NCI-H345 (cell line): ENCODE measurements at regions not wholly inside any gene's neighbourhood (a gene's known extent, or its start where the extent isn't known, plus 50 kb on each side); places are given as distances from the start of the nearest gene placed in this dataset.
"Not testable (repeated sequence)": the region's sequence is repeated elsewhere in the genome, so short reads cannot be mapped to it uniquely, and the experiment has no call there.

Experiments used
- DNase-seq: peaks from one replicate; lab custom pipeline; 2025; lab: John Stamatoyannopoulos, UW

DNA sequence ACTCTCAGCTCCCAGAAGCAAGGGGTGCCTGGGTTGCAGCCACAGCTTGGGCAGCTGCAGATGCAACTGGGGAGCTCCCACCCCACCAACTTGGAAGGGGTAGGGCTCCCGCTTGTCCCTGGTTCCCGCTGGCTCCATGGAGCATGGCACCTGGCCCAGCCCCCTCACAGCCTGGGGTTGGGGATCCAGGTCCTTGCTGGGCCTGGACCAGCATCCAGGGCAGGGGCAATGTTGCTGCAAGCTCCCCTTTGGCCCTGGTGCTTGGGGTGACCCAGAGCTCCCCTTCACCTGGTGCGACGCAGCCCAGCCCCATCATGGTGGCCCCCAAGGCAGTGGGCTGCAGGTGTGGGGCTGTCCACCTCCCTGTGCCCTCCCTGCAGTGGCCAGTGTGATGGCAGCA, 99.6 kb upstream of the FRMD4B start:
- DNase-seq: no peak

GRCh38 chr3:69484507-69485393, 98.9 kb upstream of the FRMD4B start:
- DNase-seq: no peak

GRCh38 chr3:69483449-69483848, 97.6 kb upstream of the FRMD4B start:
- no peak for DNase-seq

GRCh38 chr3:69480986-69481385, 95.1 kb upstream of the FRMD4B start:
- DNase-seq: not testable (repeated sequence)

DNA sequence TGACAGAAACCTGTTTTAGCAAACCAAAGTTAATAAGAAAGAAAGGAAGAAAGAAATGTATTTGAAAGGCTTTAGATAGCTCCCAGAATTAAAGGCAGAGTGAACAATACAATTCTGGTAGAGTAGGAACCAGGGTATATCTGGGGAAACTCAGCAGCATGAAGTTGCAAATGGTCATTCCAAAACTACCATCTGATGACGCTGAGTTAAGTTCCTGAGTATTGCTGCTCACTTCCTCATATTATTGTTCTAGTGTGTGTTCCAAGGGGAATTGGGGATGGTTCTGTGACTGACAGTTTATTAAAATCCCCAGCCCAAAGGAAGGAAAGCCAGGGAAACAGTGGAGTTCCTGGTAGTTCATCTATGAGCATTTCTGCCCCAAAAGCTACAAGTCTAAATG, 88.3 kb upstream of the FRMD4B start:
- no peak for DNase-seq

- no peak for DNase-seq
Observed at GRCh38 chr3:69472093-69472492, 86.2 kb upstream of the FRMD4B start.

GRCh38 chr3:69463531-69463930, 77.6 kb upstream of the FRMD4B start:
- DNase-seq: no peak

DNA sequence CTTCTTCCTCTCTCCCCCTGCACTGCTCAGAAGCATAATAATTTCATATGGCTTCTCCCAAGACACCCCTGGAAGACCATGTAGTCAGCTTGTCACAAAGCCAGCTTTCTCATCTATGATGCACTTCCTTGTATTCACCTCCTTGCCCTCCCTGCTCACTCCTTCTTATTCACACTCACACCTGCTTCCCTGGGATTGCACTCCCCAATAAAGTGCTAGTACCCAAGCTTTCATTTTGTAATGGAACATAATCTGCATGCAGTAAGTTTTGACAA, 76.9 kb upstream of the FRMD4B start:
- no peak for DNase-seq

DNA sequence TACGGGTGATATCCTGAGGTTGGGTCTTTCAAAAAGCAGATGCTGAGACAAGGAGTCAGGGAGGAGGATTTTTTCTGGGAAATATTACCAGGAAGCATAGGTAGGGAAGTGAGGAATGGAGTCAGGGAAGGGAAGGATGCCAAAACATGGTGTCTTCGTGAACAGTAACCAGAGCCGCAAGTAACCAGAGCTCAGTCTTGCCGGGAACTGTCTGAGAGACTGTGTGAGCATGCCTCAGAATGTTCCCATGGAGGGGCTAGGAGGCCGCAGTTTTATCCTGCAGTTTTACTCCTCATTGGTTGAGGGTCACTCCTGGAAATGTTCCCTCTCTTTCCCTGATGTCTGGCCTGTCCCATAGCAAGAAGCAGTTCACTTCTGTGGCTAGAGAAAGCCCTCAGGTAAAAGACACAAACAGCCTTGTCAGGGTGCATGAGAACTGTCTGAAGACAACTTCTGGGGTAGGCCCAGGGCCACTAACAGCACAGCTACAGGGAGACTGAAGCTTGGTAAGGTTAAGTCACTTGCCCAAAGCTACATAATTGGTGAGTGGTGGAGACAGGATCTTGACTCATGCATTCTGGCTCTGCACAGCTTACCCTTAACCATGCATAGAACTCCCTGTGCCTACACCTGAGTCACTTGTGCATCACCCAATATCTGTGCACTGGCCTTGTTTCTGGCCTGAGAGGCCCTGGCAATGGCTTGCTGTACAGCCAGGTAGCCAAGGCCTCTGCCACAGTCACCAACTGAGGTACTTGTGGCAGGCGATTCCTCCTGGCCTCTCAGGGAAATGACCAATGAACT, 76.3 kb upstream of the FRMD4B start:
- no peak for DNase-seq

GRCh38 chr3:69460034-69460433, 74.1 kb upstream of the FRMD4B start:
- DNase-seq: no peak

GRCh38 chr3:69458803-69459365, 73.0 kb upstream of the FRMD4B start:
- no peak for DNase-seq

GRCh38 chr3:69456631-69457030, 70.7 kb upstream of the FRMD4B start:
- no peak for DNase-seq

GRCh38 chr3:69454204-69454787, 68.4 kb upstream of the FRMD4B start:
- DNase-seq: no peak

DNA sequence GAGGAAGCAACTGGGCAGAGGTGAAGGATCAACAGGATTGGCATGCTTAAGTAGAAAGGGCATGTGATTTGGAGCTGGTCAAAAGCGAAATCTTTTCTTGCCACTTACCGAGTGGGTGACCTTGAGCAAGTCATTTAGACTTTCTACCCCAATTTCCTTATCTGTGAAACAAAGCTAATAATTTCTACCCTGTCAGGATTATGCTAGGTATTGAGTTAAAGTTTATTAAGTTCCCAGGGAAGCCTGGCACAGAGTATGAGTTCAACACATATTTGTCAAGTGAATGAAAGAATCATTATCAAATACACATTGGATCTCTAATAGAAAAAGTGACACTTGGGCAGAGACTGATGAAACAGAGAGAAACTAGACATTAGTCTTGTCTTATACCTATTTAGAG, 66.4 kb upstream of the FRMD4B start:
- DNase-seq: no peak

DNA sequence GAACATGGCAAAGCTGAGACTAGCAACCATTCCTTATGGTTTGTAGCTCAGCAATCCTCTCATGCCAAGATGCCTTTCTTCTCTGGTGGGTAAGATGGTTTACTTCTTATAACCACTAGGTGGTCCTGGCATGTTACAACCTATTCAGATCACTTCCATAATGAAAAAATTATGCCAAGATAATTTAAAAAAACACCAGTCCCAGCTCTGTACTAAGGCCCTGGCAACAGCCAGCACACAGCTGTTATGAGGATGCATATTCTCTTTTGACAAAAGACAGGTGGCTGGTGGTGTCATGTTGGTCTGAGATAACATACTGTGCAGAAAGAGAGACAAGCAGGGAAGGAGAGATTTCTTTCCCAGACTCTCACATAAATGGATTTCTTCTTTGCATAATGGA, 65.7 kb upstream of the FRMD4B start:
- no peak for DNase-seq

DNA sequence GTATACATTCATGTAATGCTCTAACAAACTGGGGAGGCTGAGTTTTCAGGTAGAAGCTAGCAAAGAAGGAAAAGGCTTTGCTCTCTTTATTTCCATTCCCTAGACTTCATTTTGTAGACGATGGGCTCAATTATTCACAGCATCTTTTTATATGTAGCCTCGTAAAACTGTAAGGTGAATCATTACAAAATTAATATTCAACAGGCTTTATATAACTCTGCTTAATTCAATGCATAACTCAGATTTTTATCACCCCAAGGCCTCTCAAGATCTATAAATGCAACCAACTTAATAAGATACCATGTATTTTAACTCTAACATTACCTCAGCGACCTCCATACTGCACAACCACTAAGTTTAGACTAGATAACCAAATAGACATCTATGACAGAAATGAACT, 63.0 kb upstream of the FRMD4B start:
- DNase-seq: no peak

DNA sequence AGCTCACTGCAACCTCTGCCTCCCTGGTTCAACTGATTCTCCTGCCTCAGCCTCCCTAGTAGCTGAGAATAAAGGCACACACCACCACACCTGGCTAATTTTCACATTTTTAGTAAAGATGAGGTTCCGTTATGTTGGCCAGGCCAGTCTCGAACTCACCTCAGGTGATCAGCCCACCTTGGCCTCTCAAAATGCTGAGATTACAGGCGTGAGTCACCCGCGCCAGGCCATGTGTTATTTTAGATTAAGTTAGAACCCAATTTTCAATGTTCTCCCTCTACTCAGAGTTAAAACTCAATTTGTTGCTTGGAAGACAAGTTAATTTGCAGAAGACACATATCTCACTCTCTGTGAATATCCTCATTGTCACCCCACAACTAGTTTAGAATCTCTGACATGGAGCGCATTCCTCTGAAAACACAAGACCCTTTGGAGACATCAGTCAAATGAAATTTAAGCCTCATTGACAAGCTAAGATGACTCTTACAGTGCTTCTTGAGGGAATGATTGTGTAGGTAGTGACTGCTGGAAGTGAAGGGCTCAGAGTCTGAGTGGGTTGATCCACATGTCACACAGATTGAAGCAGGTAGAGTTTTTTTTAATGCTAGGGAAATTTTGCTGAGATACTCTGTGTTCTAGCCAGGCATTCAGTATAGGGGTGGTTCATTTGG, 60.6 kb upstream of the FRMD4B start:
- DNase-seq: no peak

DNA sequence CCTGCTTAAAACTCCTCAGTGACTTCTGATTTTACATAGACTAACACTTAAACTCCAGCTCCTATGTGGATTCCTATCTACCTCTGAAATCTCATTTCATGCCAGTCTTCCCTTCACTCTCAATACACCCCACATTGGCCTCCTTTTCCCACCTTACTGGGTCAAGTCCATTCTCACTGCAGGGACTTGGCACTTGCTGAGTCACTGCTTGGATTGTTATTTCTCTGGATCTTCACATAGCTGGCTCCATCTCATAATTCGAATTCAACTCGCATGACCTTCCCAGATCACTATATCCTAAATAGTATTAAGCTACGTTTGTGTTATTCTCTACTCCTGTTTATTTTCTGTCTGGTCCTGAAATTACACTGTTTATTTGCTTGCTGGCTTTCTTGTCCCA, 59.6 kb upstream of the FRMD4B start:
- no peak for DNase-seq

- DNase-seq: no peak
Observed at GRCh38 chr3:69445024-69445423, 59.1 kb upstream of the FRMD4B start.

DNA sequence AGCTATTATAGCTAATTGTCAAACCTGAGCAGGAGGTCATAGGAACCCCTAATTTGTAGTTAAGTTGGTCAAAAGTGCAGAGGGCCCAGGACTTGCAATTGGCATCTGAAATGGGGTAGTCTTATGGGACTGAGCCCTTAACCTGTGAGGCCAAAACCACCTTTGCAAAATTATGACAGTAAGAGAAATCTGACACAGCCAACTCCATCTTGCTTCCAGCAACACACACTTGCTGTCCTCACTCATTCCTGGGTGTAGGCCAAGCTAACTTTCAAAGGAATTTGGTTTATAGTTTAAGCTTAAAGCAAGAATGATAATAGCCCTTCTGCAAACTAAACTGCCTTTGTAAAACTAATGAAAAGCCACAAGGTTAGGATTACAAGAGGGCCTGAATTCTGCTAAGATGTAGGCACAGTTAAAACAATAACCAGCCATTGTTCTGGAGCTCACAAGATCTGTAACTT, 57.6 kb upstream of the FRMD4B start:
- no peak for DNase-seq

GRCh38 chr3:69442771-69443311, 57.0 kb upstream of the FRMD4B start:
- no peak for DNase-seq

GRCh38 chr3:69441732-69442131, 55.8 kb upstream of the FRMD4B start:
- DNase-seq: no peak
